Kidney (tissue), 13 donors: ENCODE measurements at regions not wholly inside any gene's neighbourhood (a gene's known extent, or its start where the extent isn't known, plus 50 kb on each side); places are given as distances from the start of the nearest gene placed in this dataset.

Experiments used
- DNase-seq, 5 donors: peaks; one replicate each; pipeline ENCODE4 v3.0.0-alpha.2; 2013 to 2020
- FAIRE-seq: peaks from 2 replicates; lab custom pipeline; 2012; peaks lifted over from hg19 to GRCh38; lab: Jason Lieb, UNC
- H3K27ac ChIP-seq, 2 donors: one replicate each; pipeline ENCODE4 v1.7.0; 2013; ENCODE audit warnings: low read depth in 2 of 2, low read length in 2 of 2, inconsistent platforms in 1 of 2
- H3K27me3 ChIP-seq: one replicate; pipeline ENCODE4 v1.7.1; 2013; ENCODE audit warnings: low read length, inconsistent platforms; ENCODE audit not compliant: control insufficient read depth, insufficient read depth
- H3K36me3 ChIP-seq, 3 donors: one replicate each; pipeline versions ENCODE4 v1.7.0 to v1.7.1; 2013; ENCODE audit warnings: low read length in 3 of 3, control low read depth in 1 of 3, inconsistent platforms in 1 of 3; ENCODE audit not compliant: insufficient read depth in 3 of 3, control insufficient read depth in 2 of 3
- H3K4me1 ChIP-seq, 3 donors: one replicate each; pipeline versions ENCODE4 v1.7.0 to v1.7.1; 2013; ENCODE audit warnings: low read length in 3 of 3, inconsistent platforms in 1 of 3, low read depth in 1 of 3; ENCODE audit not compliant: control insufficient read depth in 2 of 3, insufficient read depth in 2 of 3
- H3K4me3 ChIP-seq, 3 donors: one replicate each; pipeline versions ENCODE4 v1.7.0 to v1.8.1; 2013; ENCODE audit warnings: low read length in 3 of 3, control low read depth in 1 of 3, inconsistent platforms in 1 of 3
- H3K9ac ChIP-seq, 3 donors: one replicate each; pipeline versions ENCODE4 v1.7.0 to v1.7.1; 2013; ENCODE audit warnings: low read length in 3 of 3, control low read depth in 1 of 3, inconsistent platforms in 1 of 3
- H3K9me3 ChIP-seq, 3 donors: one replicate each; pipeline versions ENCODE4 v1.7.0 to v1.7.1; 2013; ENCODE audit warnings: low read length in 3 of 3, control low read depth in 1 of 3, inconsistent platforms in 1 of 3; ENCODE audit not compliant: control insufficient read depth in 2 of 3, insufficient read depth in 1 of 3
- intact Hi-C: fragments of 100-400 bp; cut with DNase I; formaldehyde crosslinking; loops from one replicate; pipeline ENCODE4 v1.11.1; 2022
- TF ChIP-seq, protein P1 (sequence below): IDR thresholded peaks from 3 replicates; pipeline ENCODE4 v1.5.1; 2012; ENCODE audit warnings: mild to moderate bottlenecking, moderate library complexity, borderline replicate concordance; ENCODE audit not compliant: insufficient read depth; ENCODE audit errors: extremely low read depth
- donor health status: control.
- donor health status: control.
- donor health status: control.
- donor health status: control.
- donor health status: control.
- donor health status: DM: yes; HTN: yes; CAD: no.
- donor health status: Normal renal cell carcinoma (clear cell type).

DNA sequence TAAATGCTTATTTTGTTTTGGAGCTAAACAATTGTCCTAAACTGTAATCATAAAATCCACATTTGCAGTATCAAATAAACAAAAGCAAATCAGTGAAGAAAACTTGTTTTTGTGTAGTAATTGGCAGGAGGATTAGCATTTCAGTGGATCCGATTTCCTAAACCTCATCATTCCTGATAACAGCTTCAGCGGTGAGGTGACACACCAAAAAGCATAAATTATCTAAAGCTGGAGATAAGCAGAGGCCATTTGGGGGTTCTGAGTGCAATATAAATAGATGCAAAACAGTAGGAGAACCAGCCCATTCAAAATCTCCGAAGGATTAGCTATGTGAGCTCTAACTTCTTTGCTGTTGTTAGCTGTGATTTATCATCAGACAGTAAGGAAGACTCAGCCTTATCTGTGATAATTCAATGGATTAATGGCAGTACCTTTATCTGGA lies 235.8 kb downstream of the EPHA7 start:
- Histone ChIP-seq H3K4me3 (no peak overlapping the region), H3K9ac (no peak overlapping the region), H3K36me3 (no peaks in the 10 kb centered on the region), H3K27me3 (no peaks in the 10 kb centered on the region), H3K9me3 (no peaks in the 10 kb centered on the region), H3K27ac (no peak overlapping the region), H3K4me1 (no peaks in the 10 kb centered on the region)
- TF ChIP-seq, protein P1, sequence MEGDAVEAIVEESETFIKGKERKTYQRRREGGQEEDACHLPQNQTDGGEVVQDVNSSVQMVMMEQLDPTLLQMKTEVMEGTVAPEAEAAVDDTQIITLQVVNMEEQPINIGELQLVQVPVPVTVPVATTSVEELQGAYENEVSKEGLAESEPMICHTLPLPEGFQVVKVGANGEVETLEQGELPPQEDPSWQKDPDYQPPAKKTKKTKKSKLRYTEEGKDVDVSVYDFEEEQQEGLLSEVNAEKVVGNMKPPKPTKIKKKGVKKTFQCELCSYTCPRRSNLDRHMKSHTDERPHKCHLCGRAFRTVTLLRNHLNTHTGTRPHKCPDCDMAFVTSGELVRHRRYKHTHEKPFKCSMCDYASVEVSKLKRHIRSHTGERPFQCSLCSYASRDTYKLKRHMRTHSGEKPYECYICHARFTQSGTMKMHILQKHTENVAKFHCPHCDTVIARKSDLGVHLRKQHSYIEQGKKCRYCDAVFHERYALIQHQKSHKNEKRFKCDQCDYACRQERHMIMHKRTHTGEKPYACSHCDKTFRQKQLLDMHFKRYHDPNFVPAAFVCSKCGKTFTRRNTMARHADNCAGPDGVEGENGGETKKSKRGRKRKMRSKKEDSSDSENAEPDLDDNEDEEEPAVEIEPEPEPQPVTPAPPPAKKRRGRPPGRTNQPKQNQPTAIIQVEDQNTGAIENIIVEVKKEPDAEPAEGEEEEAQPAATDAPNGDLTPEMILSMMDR, result no peak
- no peak for FAIRE-seq
- intact Hi-C loops, result no loop called here
- DNase-seq, result no peak

DNA sequence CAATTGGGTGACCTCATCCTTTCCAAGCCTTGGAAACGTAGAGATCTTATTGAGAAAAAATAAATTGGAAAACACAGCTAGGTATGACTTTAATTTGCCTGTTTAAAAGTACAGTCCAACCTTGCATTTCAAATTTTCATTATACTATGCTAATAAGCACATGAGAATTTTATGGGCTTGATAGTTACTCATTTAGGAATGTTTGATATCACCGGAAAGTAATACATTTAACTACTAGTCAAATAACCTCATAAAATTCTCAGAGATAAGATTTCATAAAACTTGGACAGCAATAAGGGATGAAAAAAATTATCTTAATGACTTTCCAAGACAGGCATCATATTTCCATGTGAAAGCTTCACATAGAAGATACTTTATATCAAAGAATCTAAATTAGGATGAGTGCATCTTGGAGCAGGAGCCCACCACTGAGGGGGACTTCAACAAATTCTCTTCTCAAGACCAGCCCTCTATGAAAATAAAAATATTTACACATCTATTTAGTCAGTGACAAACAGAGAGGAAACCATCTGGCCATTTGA lies 236.3 kb downstream of the EPHA7 start:
- Histone ChIP-seq H3K27me3 (no peaks in the 10 kb centered on the region), H3K4me1 (no peaks in the 10 kb centered on the region), H3K9ac (no peak overlapping the region), H3K27ac (no peak overlapping the region), H3K9me3 (no peaks in the 10 kb centered on the region), H3K36me3 (no peaks in the 10 kb centered on the region), H3K4me3 (no peak overlapping the region)
- intact Hi-C loops, result no loop called here
- TF ChIP-seq, protein P1, result no peak
- FAIRE-seq (no peak), DNase-seq (no peak)

DNA sequence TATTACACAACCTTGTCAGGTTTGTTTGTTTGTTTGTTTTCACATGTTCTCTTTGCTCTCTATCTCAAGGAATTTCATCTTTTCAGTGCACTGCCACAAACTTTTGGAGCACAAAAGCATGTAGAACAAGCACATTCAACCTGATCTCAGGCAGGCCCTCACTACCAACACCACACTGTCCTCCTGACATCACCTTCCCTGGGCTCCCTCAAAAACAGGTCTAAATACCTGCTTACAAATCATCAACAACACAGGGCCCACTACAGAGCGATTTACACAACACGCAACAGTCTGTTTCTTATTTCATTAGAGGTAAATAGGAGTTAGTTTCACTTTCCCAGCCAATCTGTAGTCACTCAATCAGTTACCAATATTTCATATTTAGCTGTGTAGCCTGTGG lies 241.4 kb downstream of the EPHA7 start:
- TF ChIP-seq, protein P1, result no peak
- Histone ChIP-seq H3K4me1 (no peaks in the 10 kb centered on the region), H3K27me3 (no peaks in the 10 kb centered on the region), H3K9ac (no peak overlapping the region), H3K27ac (no peak overlapping the region), H3K9me3 (no peaks in the 10 kb centered on the region), H3K4me3 (no peak overlapping the region), H3K36me3 (no peaks in the 10 kb centered on the region)
- FAIRE-seq, result no peak
- intact Hi-C loops, result no loop called here
- DNase-seq, result no peak

DNA sequence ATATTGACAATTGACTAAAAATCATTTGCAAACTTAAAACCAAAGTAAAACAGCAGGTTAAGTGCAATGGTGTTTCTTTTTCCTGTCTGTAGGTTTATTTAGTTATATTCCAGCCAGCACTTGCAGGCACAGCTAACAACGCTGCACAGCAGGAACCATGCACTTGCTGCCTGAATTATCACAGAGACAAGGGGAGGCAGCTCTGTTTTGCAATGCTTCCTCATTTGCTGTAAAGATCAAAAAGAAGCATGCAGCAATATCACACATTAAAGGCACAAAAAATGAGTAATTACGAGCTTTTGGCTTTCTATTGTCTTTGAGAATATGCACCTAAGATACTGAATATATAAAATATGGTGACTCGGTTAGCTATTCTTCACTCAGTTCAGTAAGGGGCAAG lies 241.9 kb downstream of the EPHA7 start:
- TF ChIP-seq, protein P1, result no peak
- no peak overlapping the region for H3K4me3 ChIP-seq
- intact Hi-C loops, result no loop called here

More for the DNA sequence above, 241.9 kb downstream of the EPHA7 start:
- no peak for DNase-seq
- Histone ChIP-seq H3K27me3 (no peaks in the 10 kb centered on the region), H3K36me3 (no peaks in the 10 kb centered on the region), H3K9me3 (no peaks in the 10 kb centered on the region), H3K4me1 (no peaks in the 10 kb centered on the region), H3K9ac (no peak overlapping the region), H3K27ac (no peak overlapping the region)
- FAIRE-seq, result no peak
